ENCODE measurements at regions not wholly inside any gene's neighbourhood (a gene's known extent, or its start where the extent isn't known, plus 50 kb on each side); places are given as distances from the start of the nearest gene placed in this dataset.

DNA sequence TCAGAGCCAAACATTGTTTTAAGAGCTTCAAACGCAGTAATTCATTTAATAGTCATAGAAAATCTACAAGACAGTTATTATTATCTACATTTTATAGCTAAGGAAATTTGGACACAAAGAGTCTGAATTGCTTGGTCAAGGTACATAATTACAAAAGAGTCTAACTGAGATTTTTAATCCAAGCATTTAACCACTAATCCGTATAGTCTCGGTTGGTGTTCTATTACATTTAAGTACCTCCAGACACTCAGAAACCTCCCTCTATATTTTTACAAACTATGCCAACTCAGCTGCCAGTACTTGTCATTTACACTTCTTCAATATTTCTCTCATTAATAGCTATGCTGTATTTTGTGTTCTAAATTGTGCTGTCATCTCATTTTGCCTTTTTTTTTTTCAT is 240.2 kb upstream of the PLSCR5 start:
- Histone ChIP-seq H3K9me3 (ENCODE audit: control insufficient read depth, insufficient read depth, low read depth, low read length) (no peaks in the 10 kb centered on the region), H3K27ac (ENCODE audit: low read depth, low read length) (no peak overlapping the region), H3K4me3 (ENCODE audit: low read depth, low read length) (no peak overlapping the region), H3K36me3 (ENCODE audit: control insufficient read depth, insufficient read depth, low read length) (no peaks in the 10 kb centered on the region), H3K9ac (ENCODE audit: low read length) (no peak overlapping the region), H3K4me1 (ENCODE audit: control insufficient read depth, insufficient read depth, low read length) (no peaks in the 10 kb centered on the region), H3K27me3 (ENCODE audit: control insufficient read depth, insufficient read depth, low read length) (no peaks in the 10 kb centered on the region)

GRCh38 chr3:146843476-146843875 is 238.3 kb upstream of the PLSCR5 start:
- H3K36me3 ChIP-seq (ENCODE audit: control insufficient read depth, insufficient read depth, low read length): no peaks in the 10 kb centered on the region
- H3K4me3 ChIP-seq (ENCODE audit: low read depth, low read length): no peak overlapping the region
- no peak overlapping the region for H3K27ac ChIP-seq (ENCODE audit: low read depth, low read length)
- no peaks in the 10 kb centered on the region for H3K9me3 ChIP-seq (ENCODE audit: control insufficient read depth, insufficient read depth, low read depth, low read length)
- H3K9ac ChIP-seq (ENCODE audit: low read length): no peak overlapping the region
- H3K4me1 ChIP-seq (ENCODE audit: control insufficient read depth, insufficient read depth, low read length): no peaks in the 10 kb centered on the region
- no peaks in the 10 kb centered on the region for H3K27me3 ChIP-seq (ENCODE audit: control insufficient read depth, insufficient read depth, low read length)

DNA sequence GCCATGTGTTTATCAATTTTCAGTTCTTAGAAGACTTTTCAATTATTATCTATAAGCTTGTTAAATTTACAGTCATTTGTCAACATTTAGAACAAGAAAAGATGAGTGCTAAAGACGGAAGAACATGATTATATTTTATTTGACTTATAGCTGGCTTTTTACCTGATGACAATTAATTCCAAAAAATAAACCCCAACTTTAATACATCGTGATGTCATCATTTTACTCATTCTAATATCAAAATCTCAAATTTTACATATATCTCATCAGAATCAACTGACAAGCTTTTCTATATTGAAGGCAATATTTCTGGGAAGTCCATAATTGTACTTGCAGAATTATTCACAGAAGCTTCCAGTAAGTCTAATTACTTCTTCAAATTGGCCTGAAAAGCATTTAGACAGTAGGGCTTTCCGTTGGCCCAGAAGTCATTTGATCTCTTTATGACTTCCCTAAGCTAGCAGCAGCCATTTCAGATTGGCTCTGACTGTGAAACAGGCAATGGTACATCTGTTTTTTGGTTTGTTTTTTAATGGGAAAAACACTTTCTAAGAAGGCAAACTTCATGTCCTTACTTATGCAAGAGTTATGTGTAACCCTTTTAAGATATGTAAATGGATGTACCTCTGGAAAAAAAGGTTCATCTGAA is 234.7 kb upstream of the PLSCR5 start:
- Histone ChIP-seq H3K27ac (ENCODE audit: low read depth, low read length) (no peak overlapping the region), H3K36me3 (ENCODE audit: control insufficient read depth, insufficient read depth, low read length) (no peaks in the 10 kb centered on the region), H3K9me3 (ENCODE audit: control insufficient read depth, insufficient read depth, low read depth, low read length) (no peaks in the 10 kb centered on the region), H3K27me3 (ENCODE audit: control insufficient read depth, insufficient read depth, low read length) (no peaks in the 10 kb centered on the region), H3K4me1 (ENCODE audit: control insufficient read depth, insufficient read depth, low read length) (no peaks in the 10 kb centered on the region), H3K9ac (ENCODE audit: low read length) (no peak overlapping the region), H3K4me3 (ENCODE audit: low read depth, low read length) (no peak overlapping the region)

- Histone ChIP-seq H3K9me3 (ENCODE audit: control insufficient read depth, insufficient read depth, low read depth, low read length) (no peaks in the 10 kb centered on the region), H3K27ac (ENCODE audit: low read depth, low read length) (no peak overlapping the region), H3K9ac (ENCODE audit: low read length) (no peak overlapping the region), H3K36me3 (ENCODE audit: control insufficient read depth, insufficient read depth, low read length) (no peaks in the 10 kb centered on the region), H3K4me3 (ENCODE audit: low read depth, low read length) (no peak overlapping the region), H3K4me1 (ENCODE audit: control insufficient read depth, insufficient read depth, low read length) (no peaks in the 10 kb centered on the region), H3K27me3 (ENCODE audit: control insufficient read depth, insufficient read depth, low read length) (no peaks in the 10 kb centered on the region)
Observed at GRCh38 chr3:146838221-146838620, 233.1 kb upstream of the PLSCR5 start.

- H3K27ac ChIP-seq (ENCODE audit: low read depth, low read length): no peak overlapping the region
- no peaks in the 10 kb centered on the region for H3K27me3 ChIP-seq (ENCODE audit: control insufficient read depth, insufficient read depth, low read length)
- no peaks in the 10 kb centered on the region for H3K36me3 ChIP-seq (ENCODE audit: control insufficient read depth, insufficient read depth, low read length)
- no peak overlapping the region for H3K9ac ChIP-seq (ENCODE audit: low read length)
- no peaks in the 10 kb centered on the region for H3K4me1 ChIP-seq (ENCODE audit: control insufficient read depth, insufficient read depth, low read length)
- no peaks in the 10 kb centered on the region for H3K9me3 ChIP-seq (ENCODE audit: control insufficient read depth, insufficient read depth, low read depth, low read length)
- H3K4me3 ChIP-seq (ENCODE audit: low read depth, low read length): no peak overlapping the region
Observed at GRCh38 chr3:146834917-146835316, 229.8 kb upstream of the PLSCR5 start.

GRCh38 chr3:146832857-146833458 is 227.8 kb upstream of the PLSCR5 start:
- Histone ChIP-seq H3K27ac (ENCODE audit: low read depth, low read length) (no peak overlapping the region), H3K4me1 (ENCODE audit: control insufficient read depth, insufficient read depth, low read length) (no peaks in the 10 kb centered on the region), H3K9me3 (ENCODE audit: control insufficient read depth, insufficient read depth, low read depth, low read length) (no peaks in the 10 kb centered on the region), H3K4me3 (ENCODE audit: low read depth, low read length) (no peak overlapping the region), H3K9ac (ENCODE audit: low read length) (no peak overlapping the region), H3K27me3 (ENCODE audit: control insufficient read depth, insufficient read depth, low read length) (no peaks in the 10 kb centered on the region), H3K36me3 (ENCODE audit: control insufficient read depth, insufficient read depth, low read length) (no peaks in the 10 kb centered on the region)

- Histone ChIP-seq H3K9me3 (ENCODE audit: control insufficient read depth, insufficient read depth, low read depth, low read length) (no peaks in the 10 kb centered on the region), H3K4me3 (ENCODE audit: low read depth, low read length) (no peak overlapping the region), H3K36me3 (ENCODE audit: control insufficient read depth, insufficient read depth, low read length) (no peaks in the 10 kb centered on the region), H3K4me1 (ENCODE audit: control insufficient read depth, insufficient read depth, low read length) (no peaks in the 10 kb centered on the region), H3K9ac (ENCODE audit: low read length) (no peak overlapping the region), H3K27me3 (ENCODE audit: control insufficient read depth, insufficient read depth, low read length) (no peaks in the 10 kb centered on the region), H3K27ac (ENCODE audit: low read depth, low read length) (no peak overlapping the region)
Observed at GRCh38 chr3:146831659-146832058, 226.5 kb upstream of the PLSCR5 start.

- H3K4me3 ChIP-seq (ENCODE audit: low read depth, low read length): no peak overlapping the region
- H3K27ac ChIP-seq (ENCODE audit: low read depth, low read length): no peak overlapping the region
- H3K36me3 ChIP-seq (ENCODE audit: control insufficient read depth, insufficient read depth, low read length): no peaks in the 10 kb centered on the region
- H3K4me1 ChIP-seq (ENCODE audit: control insufficient read depth, insufficient read depth, low read length): no peaks in the 10 kb centered on the region
- no peaks in the 10 kb centered on the region for H3K9me3 ChIP-seq (ENCODE audit: control insufficient read depth, insufficient read depth, low read depth, low read length)
- H3K27me3 ChIP-seq (ENCODE audit: control insufficient read depth, insufficient read depth, low read length): no peaks in the 10 kb centered on the region
- no peak overlapping the region for H3K9ac ChIP-seq (ENCODE audit: low read length)
Observed at GRCh38 chr3:146830231-146830630, 225.1 kb upstream of the PLSCR5 start.

GRCh38 chr3:146827836-146828235 is 222.7 kb upstream of the PLSCR5 start:
- Histone ChIP-seq H3K9ac (ENCODE audit: low read length) (no peak overlapping the region), H3K9me3 (ENCODE audit: control insufficient read depth, insufficient read depth, low read depth, low read length) (no peaks in the 10 kb centered on the region), H3K4me3 (ENCODE audit: low read depth, low read length) (no peak overlapping the region), H3K4me1 (ENCODE audit: control insufficient read depth, insufficient read depth, low read length) (no peaks in the 10 kb centered on the region), H3K27ac (ENCODE audit: low read depth, low read length) (no peak overlapping the region), H3K27me3 (ENCODE audit: control insufficient read depth, insufficient read depth, low read length) (no peaks in the 10 kb centered on the region), H3K36me3 (ENCODE audit: control insufficient read depth, insufficient read depth, low read length) (no peaks in the 10 kb centered on the region)

DNA sequence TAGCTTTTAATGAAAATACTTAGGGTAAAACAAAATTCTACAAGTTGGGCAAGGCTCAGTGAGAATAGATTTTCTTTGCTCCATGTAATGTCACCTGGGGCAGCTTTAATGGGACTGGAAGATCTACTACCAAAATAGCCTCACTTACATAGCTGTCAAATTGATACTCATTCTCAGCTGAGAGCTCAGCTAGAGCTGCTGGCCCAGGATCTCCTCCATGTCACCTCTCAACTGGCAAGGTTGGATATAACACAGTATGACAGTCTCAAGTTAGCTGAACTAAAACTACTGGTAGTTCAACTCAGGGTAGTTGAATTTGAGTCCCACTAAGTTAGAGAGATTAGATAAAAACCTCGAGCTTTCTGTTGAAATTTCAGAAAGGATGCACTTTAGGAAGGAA is 218.5 kb upstream of the PLSCR5 start:
- Histone ChIP-seq H3K9me3 (ENCODE audit: control insufficient read depth, insufficient read depth, low read depth, low read length) (no peaks in the 10 kb centered on the region), H3K27me3 (ENCODE audit: control insufficient read depth, insufficient read depth, low read length) (no peaks in the 10 kb centered on the region), H3K36me3 (ENCODE audit: control insufficient read depth, insufficient read depth, low read length) (no peaks in the 10 kb centered on the region), H3K4me3 (ENCODE audit: low read depth, low read length) (no peak overlapping the region), H3K4me1 (ENCODE audit: control insufficient read depth, insufficient read depth, low read length) (no peaks in the 10 kb centered on the region), H3K27ac (ENCODE audit: low read depth, low read length) (no peak overlapping the region), H3K9ac (ENCODE audit: low read length) (no peak overlapping the region)

DNA sequence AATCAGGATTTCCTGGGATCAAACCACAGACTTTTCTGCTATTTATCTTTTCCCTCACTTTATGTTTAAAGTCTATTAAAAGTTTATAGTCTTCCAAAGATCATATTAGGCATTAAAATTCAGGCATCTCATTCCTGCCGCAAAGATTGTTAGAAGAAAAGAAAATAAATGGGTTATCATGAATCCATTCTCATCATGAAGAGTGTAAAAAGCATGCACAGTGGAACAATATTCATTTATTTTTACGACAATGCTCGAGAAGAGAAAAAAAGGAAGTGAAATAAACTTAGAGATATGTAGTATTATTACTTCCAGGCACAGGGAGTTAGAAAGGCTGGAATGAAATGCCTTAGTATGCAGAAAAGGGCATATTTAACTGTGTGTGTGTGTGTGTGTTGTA is 213.7 kb upstream of the PLSCR5 start:
- H3K4me3 ChIP-seq (ENCODE audit: low read depth, low read length): no peak overlapping the region
- H3K27me3 ChIP-seq (ENCODE audit: control insufficient read depth, insufficient read depth, low read length): no peaks in the 10 kb centered on the region
- H3K9ac ChIP-seq (ENCODE audit: low read length): no peak overlapping the region
- H3K27ac ChIP-seq (ENCODE audit: low read depth, low read length): no peak overlapping the region
- peaks cover 4% of the 10 kb centered on the region; the same call in 1 of the 2 replicates for H3K4me1 ChIP-seq (ENCODE audit: control insufficient read depth, insufficient read depth, low read length)
- H3K9me3 ChIP-seq (ENCODE audit: control insufficient read depth, insufficient read depth, low read depth, low read length): no peaks in the 10 kb centered on the region
- no peaks in the 10 kb centered on the region for H3K36me3 ChIP-seq (ENCODE audit: control insufficient read depth, insufficient read depth, low read length)
